Trophoblast cell (in vitro differentiated cells and primary cell): ENCODE measurements at regions not wholly inside any gene's neighbourhood (a gene's known extent, or its start where the extent isn't known, plus 50 kb on each side); places are given as distances from the start of the nearest gene placed in this dataset.

Experiments used
- DNase-seq, 2 donors: peaks; one replicate each; pipeline ENCODE4 v3.0.0-alpha.2; 2016
- H2AFZ ChIP-seq: 2 replicates; pipeline ENCODE4 v1.6.1; 2013; ENCODE audit warnings: low read length, moderate library complexity, mild to moderate bottlenecking; ENCODE audit not compliant: insufficient read depth, poor library complexity
- H2AK5ac ChIP-seq: 2 replicates; pipeline ENCODE4 v1.6.1; 2013; ENCODE audit warnings: mild to moderate bottlenecking, low read length
- H2BK120ac ChIP-seq: 2 replicates; pipeline ENCODE4 v1.6.1; 2013; ENCODE audit warnings: low read length, mild to moderate bottlenecking, moderate library complexity; ENCODE audit not compliant: insufficient read depth, poor library complexity
- H2BK12ac ChIP-seq: 2 replicates; pipeline ENCODE4 v1.6.1; 2013; ENCODE audit warnings: mild to moderate bottlenecking, low read length, moderate library complexity
- H2BK5ac ChIP-seq: 2 replicates; pipeline ENCODE4 v1.6.1; 2013; ENCODE audit warnings: low read length, low read depth, moderate library complexity, mild to moderate bottlenecking; ENCODE audit not compliant: poor library complexity
- H3K14ac ChIP-seq: 2 replicates; pipeline ENCODE4 v1.6.1; 2013; ENCODE audit warnings: mild to moderate bottlenecking, low read length
- H3K18ac ChIP-seq: 2 replicates; pipeline ENCODE4 v1.6.1; 2013; ENCODE audit warnings: mild to moderate bottlenecking, low read length
- H3K23ac ChIP-seq: 2 replicates; pipeline ENCODE4 v1.6.1; 2013; ENCODE audit warnings: low read length
- H3K27ac ChIP-seq: 2 replicates; pipeline ENCODE4 v1.5.1; 2013; ENCODE audit warnings: low read depth, mild to moderate bottlenecking, inconsistent platforms, low read length, moderate library complexity
- H3K27me3 ChIP-seq: 2 replicates; pipeline ENCODE4 v1.6.1; 2013; ENCODE audit warnings: inconsistent platforms, mild to moderate bottlenecking, low read length, moderate library complexity; ENCODE audit not compliant: insufficient read depth
- H3K36me3 ChIP-seq, 2 experiments: 1 replicate in 1 of 2; 2 replicates in 1 of 2; pipeline ENCODE4 v1.6.1; 2013; ENCODE audit warnings: low read length in 2 of 2, mild to moderate bottlenecking in 2 of 2, moderate library complexity in 1 of 2; ENCODE audit not compliant: insufficient read depth in 2 of 2, control insufficient read depth in 1 of 2
- H3K4ac ChIP-seq: 2 replicates; pipeline ENCODE4 v1.6.1; 2013; ENCODE audit warnings: low read depth, mild to moderate bottlenecking, low read length, moderate library complexity
- H3K4me1 ChIP-seq, 2 experiments: 1 replicate in 1 of 2; 2 replicates in 1 of 2; pipeline ENCODE4 v1.6.1; 2013; ENCODE audit warnings: low read length in 2 of 2, mild to moderate bottlenecking in 2 of 2, moderate library complexity in 1 of 2; ENCODE audit not compliant: insufficient read depth in 2 of 2, control insufficient read depth in 1 of 2
- H3K4me2 ChIP-seq: 2 replicates; pipeline ENCODE4 v1.6.1; 2013; ENCODE audit warnings: inconsistent platforms, mild to moderate bottlenecking, low read length, moderate library complexity
- H3K4me3 ChIP-seq: 2 replicates; pipeline ENCODE4 v1.5.1; 2013; ENCODE audit warnings: mild to moderate bottlenecking, low read depth, low read length, inconsistent platforms
- H3K79me1 ChIP-seq: one replicate; pipeline ENCODE4 v1.6.1; 2013; ENCODE audit warnings: low read length
- H3K79me2 ChIP-seq: 2 replicates; pipeline ENCODE4 v1.6.1; 2013; ENCODE audit warnings: low read length, mild to moderate bottlenecking; ENCODE audit not compliant: control insufficient read depth, insufficient read depth, poor library complexity
- H3K9ac ChIP-seq: 2 replicates; pipeline ENCODE4 v1.6.1; 2013; ENCODE audit warnings: mild to moderate bottlenecking, low read length
- H3K9me3 ChIP-seq: 2 replicates; pipeline ENCODE4 v1.6.1; 2013; ENCODE audit warnings: low read depth, mild to moderate bottlenecking, control low read depth, inconsistent platforms, low read length; ENCODE audit not compliant: insufficient read depth
- H4K12ac ChIP-seq: 2 replicates; pipeline ENCODE4 v1.6.1; 2013; ENCODE audit warnings: low read depth, mild to moderate bottlenecking, low read length, moderate library complexity
- H4K8ac ChIP-seq: 2 replicates; pipeline ENCODE4 v1.6.1; 2013; ENCODE audit warnings: low read depth, mild to moderate bottlenecking, low read length, moderate library complexity
- H4K91ac ChIP-seq: one replicate; pipeline ENCODE4 v1.6.1; 2013; ENCODE audit warnings: low read depth, mild to moderate bottlenecking, low read length, moderate library complexity
- WGBS: extraction: QIAGEN DNeasy Blood & Tissue Kit; methylation state at CpG from one replicate; pipeline ENCODE4 v1.1.7; 2013; ENCODE audit warnings: missing lambda C conversion rate; ENCODE audit not compliant: insufficient read length, insufficient coverage; ENCODE audit errors: extremely low coverage; 5-methylcytosine and 5-hydroxymethylcytosine counted together

DNA sequence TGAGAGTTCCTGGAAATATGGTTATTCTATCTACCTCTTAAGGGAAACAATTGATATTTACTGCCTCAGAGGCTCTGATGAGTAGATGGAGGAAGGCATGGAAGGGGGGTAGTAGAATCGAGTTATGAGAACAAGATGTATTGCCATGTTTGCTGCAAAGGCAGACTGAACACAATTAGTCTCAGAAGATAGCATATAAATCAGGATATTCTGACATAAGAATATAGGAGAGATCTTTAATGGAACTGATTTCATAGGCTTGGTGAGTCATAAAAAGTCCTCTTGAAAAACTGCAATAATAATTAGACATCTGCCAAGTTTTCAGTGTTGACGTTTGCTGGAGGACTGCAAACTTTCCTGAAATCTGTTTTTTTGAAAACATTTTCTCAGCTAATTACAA, 636.1 kb downstream of the TMTC2 start:
- Histone ChIP-seq H3K79me1 (no peaks in the 10 kb centered on the region), H3K36me3 (no peaks in the 10 kb centered on the region), H3K27ac (no peak overlapping the region), H3K14ac (no peak overlapping the region), H4K12ac (no peak overlapping the region), H2AK5ac (no peak overlapping the region), H3K18ac (no peak overlapping the region), H2BK12ac (no peak overlapping the region), H3K9me3 (no peaks in the 10 kb centered on the region), H3K4me1 (no peaks in the 10 kb centered on the region), H2AFZ (no peak overlapping the region), H3K4me2 (no peak overlapping the region), H2BK120ac (no peak overlapping the region), H4K91ac (no peak overlapping the region), H2BK5ac (no peak overlapping the region), H4K8ac (no peak overlapping the region), H3K23ac (no peak overlapping the region), H3K9ac (no peak overlapping the region), H3K4ac (no peak overlapping the region), H3K79me2 (no peaks in the 10 kb centered on the region), H3K4me3 (no peak overlapping the region), H3K27me3 (no peaks in the 10 kb centered on the region)
- no peak for DNase-seq
- no CpG with 5 or more reads among the region's 2 CpGs for WGBS

DNA sequence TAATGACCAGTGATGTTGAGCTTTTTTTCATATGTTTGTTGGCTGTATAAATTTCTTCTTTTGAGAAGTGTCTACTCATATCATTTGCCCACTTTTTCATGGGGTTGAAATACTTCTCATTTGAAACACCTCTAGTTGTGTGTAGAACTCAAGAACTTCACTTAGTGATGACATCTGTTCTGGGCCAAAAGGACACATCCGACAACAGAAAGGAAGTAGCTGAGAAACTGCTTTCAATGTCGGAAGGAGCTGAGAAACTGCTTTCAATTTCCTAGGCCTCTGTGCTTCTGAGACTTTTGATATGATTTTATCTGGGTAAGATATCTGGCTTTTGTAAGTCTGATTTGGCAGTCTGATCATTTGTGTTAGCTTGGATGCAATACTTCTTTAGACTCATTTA, 635.3 kb downstream of the TMTC2 start:
- Histone ChIP-seq H3K9me3 (no peaks in the 10 kb centered on the region), H3K4ac (no peak overlapping the region), H4K8ac (no peak overlapping the region), H3K79me2 (no peaks in the 10 kb centered on the region), H3K18ac (no peak overlapping the region), H3K79me1 (no peaks in the 10 kb centered on the region), H3K14ac (no peak overlapping the region), H3K36me3 (no peaks in the 10 kb centered on the region), H3K9ac (no peak overlapping the region), H2BK5ac (no peak overlapping the region), H2BK120ac (no peak overlapping the region), H2BK12ac (no peak overlapping the region), H4K91ac (no peak overlapping the region), H3K4me1 (no peaks in the 10 kb centered on the region), H2AK5ac (no peak overlapping the region), H3K23ac (no peak overlapping the region), H4K12ac (no peak overlapping the region), H3K4me3 (no peak overlapping the region), H3K4me2 (no peak overlapping the region), H3K27me3 (no peaks in the 10 kb centered on the region), H2AFZ (no peak overlapping the region), H3K27ac (no peak overlapping the region)
- WGBS = no CpG with 5 or more reads among the region's 2 CpGs
- no peak for DNase-seq

DNA sequence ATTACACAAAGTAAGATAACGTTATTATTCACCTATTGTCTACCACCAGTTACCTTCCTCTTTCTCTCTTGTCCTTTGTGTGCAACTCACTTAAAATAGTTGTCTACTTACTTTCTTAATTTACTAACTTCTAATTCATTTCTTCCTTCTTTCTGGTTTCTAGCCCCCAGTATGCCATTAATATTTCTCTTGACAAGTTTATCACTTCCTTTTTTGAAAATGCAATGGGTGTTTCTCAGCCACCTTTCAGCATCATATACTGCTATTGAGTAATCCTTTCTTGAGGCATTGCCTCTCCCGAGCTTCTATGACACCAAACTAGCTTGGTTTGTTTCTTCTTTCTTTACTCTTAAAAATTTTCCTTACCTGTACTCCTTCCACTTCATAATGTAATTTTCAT, 633.6 kb downstream of the TMTC2 start:
- no peaks in the 10 kb centered on the region for H3K4me1 ChIP-seq
- H4K8ac ChIP-seq = no peak overlapping the region
- H2BK5ac ChIP-seq = no peak overlapping the region
- H3K4me2 ChIP-seq = no peak overlapping the region
- H3K9ac ChIP-seq = no peak overlapping the region
- no peak overlapping the region for H2AFZ ChIP-seq
- no peak overlapping the region for H2BK120ac ChIP-seq
- no peak overlapping the region for H3K27ac ChIP-seq
- H4K12ac ChIP-seq = no peak overlapping the region
- no peak overlapping the region for H3K18ac ChIP-seq
- H3K27me3 ChIP-seq = no peaks in the 10 kb centered on the region
- no peak overlapping the region for H2BK12ac ChIP-seq
- no peak overlapping the region for H3K4ac ChIP-seq
- no peak overlapping the region for H3K23ac ChIP-seq
- H3K79me2 ChIP-seq = no peaks in the 10 kb centered on the region
- no peak for DNase-seq
- no peak overlapping the region for H3K4me3 ChIP-seq
- H3K79me1 ChIP-seq = no peaks in the 10 kb centered on the region
- no peak overlapping the region for H3K14ac ChIP-seq
- no peaks in the 10 kb centered on the region for H3K9me3 ChIP-seq
- H3K36me3 ChIP-seq = no peaks in the 10 kb centered on the region
- no peak overlapping the region for H4K91ac ChIP-seq
- H2AK5ac ChIP-seq = no peak overlapping the region
- WGBS = no CpG with 5 or more reads among the region's 2 CpGs

DNA sequence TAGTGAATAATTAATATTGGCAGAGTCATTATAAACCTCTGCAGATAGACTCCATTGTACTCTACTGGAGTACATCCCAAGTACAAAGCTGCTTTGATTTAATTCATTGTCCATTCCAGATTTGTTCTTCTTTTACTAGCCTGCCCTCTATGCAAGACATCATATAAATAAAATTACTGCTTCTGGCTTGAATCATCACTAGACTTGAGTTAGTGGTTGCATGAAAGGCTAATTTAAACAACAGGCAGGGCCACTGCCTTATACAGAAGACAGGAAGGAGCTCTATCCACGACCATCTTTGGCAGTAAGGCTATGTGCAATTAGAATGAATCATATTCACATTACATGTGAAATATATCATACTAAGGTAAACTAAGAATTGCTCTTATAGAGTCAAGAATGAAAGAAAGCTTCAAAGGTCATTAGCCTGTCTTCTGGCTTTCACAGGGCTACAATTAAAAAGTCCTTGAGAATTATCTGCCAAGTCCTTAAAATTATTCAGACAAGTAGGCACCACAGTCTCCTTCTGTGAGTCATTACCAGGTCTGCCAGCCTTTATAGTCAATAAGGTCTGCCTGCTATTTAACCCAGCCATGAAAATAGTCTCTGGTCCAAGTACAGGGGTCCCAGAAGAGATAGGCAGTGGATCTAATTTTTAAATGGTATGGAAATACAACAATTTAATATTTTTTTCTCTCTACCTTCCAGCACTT, 631.8 kb downstream of the TMTC2 start:
- Histone ChIP-seq H3K27ac (no peak overlapping the region), H3K4me2 (no peak overlapping the region), H3K4me3 (no peak overlapping the region), H3K9me3 (no peaks in the 10 kb centered on the region), H3K79me1 (no peaks in the 10 kb centered on the region), H3K14ac (no peak overlapping the region), H2AFZ (no peak overlapping the region), H3K9ac (no peak overlapping the region), H3K4ac (no peak overlapping the region), H3K36me3 (no peaks in the 10 kb centered on the region), H3K79me2 (no peaks in the 10 kb centered on the region), H4K91ac (no peak overlapping the region), H2BK5ac (no peak overlapping the region), H3K18ac (no peak overlapping the region), H2BK120ac (no peak overlapping the region), H3K23ac (no peak overlapping the region), H3K4me1 (no peaks in the 10 kb centered on the region), H4K12ac (no peak overlapping the region), H3K27me3 (no peaks in the 10 kb centered on the region), H4K8ac (no peak overlapping the region), H2AK5ac (no peak overlapping the region), H2BK12ac (no peak overlapping the region)
- DNase-seq = no peak
- no CpG with 5 or more reads among the region's 1 CpG for WGBS
